OCI-LY7 (cell line): ENCODE measurements at regions not wholly inside any gene's neighbourhood (a gene's known extent, or its start where the extent isn't known, plus 50 kb on each side); places are given as distances from the start of the nearest gene placed in this dataset.
"Not testable (repeated sequence)": the region's sequence is repeated elsewhere in the genome, so short reads cannot be mapped to it uniquely, and the experiment has no call there.

ENCODE experiments used
- BruUV-seq: library from RNA; stranded (reverse); fragments of 400-500 nt; replicated peaks from 2 replicates; lab custom pipeline; 2021; lab: Mats Ljungman, UMichigan
- CTCF ChIA-PET: fragments of 300-600 bp; sonication (Branson Sonifier 250); formaldehyde crosslinking; loops from one replicate; lab custom pipeline; 2022; ENCODE audit warnings: antibody characterized with exemption; ENCODE audit not compliant: unreplicated experiment; lab: Charles Lee
- POLR2A ChIA-PET: fragments of 300-600 bp; sonication (Branson Sonifier 250); formaldehyde crosslinking; loops from one replicate; lab custom pipeline; 2022; ENCODE audit warnings: antibody characterized with exemption; lab: Charles Lee
- DNase-seq: peaks from one replicate; pipeline ENCODE4 v3.0.0-alpha.2; 2015; ENCODE audit warnings: low spot score
- H2AFZ ChIP-seq: fragments of 200-600 bp; sonication (generic), shearing (Covaris generic); 2 replicates; pipeline ENCODE4 v1.6.1; 2014; ENCODE audit warnings: mild to moderate bottlenecking, antibody characterized with exemption, low read length, moderate library complexity
- H3K27ac ChIP-seq: fragments of 200-600 bp; sonication (generic); 2 replicates; pipeline ENCODE4 v1.5.1; 2014; ENCODE audit warnings: mixed run types, low read depth, mild to moderate bottlenecking, moderate library complexity, low read length, inconsistent platforms; ENCODE audit not compliant: poor library complexity, severe bottlenecking
- H3K36me3 ChIP-seq: fragments of 200-600 bp; sonication (generic); 2 replicates; pipeline ENCODE4 v1.6.1; 2014; ENCODE audit warnings: mild to moderate bottlenecking, antibody characterized with exemption, low read length, moderate library complexity, mixed read lengths; ENCODE audit not compliant: insufficient read depth
- H3K4me1 ChIP-seq: fragments of 200-600 bp; sonication (generic); 2 replicates; pipeline ENCODE4 v1.5.1; 2014; ENCODE audit warnings: mild to moderate bottlenecking, low read length; ENCODE audit not compliant: insufficient read depth, poor library complexity, severe bottlenecking
- H3K4me2 ChIP-seq: fragments of 200-600 bp; sonication (generic); 2 replicates; pipeline ENCODE4 v1.6.1; 2014; ENCODE audit warnings: mild to moderate bottlenecking, low read length
- H3K4me3 ChIP-seq: fragments of 200-600 bp; sonication (generic); 2 replicates; pipeline ENCODE4 v1.5.1; 2014; ENCODE audit warnings: mild to moderate bottlenecking, low read depth, low read length; ENCODE audit not compliant: poor library complexity, severe bottlenecking
- H3K79me2 ChIP-seq: fragments of 200-600 bp; sonication (generic); 2 replicates; pipeline ENCODE4 v1.6.1; 2016; ENCODE audit warnings: low read depth, mild to moderate bottlenecking, low read length, moderate library complexity, mixed read lengths; ENCODE audit not compliant: insufficient read depth
- H3K9me2 ChIP-seq: fragments of 200-600 bp; sonication (generic); 2 replicates; pipeline ENCODE4 v1.6.1; 2016; ENCODE audit warnings: mild to moderate bottlenecking, low read length, mixed read lengths; ENCODE audit not compliant: insufficient read depth
- H3K9me3 ChIP-seq: fragments of 200-600 bp; sonication (generic); 2 replicates; pipeline ENCODE4 v1.6.1; 2014; ENCODE audit warnings: mild to moderate bottlenecking, mixed run types, low read length, mixed read lengths
- H4K20me1 ChIP-seq: fragments of 200-600 bp; sonication (generic); 2 replicates; pipeline ENCODE4 v1.6.1; 2014; ENCODE audit warnings: mild to moderate bottlenecking, antibody characterized with exemption, low read length, moderate library complexity, mixed read lengths; ENCODE audit not compliant: insufficient read depth
- EZH2phosphoT487 ChIP-seq: fragments of 200-600 bp; sonication (generic); IDR thresholded peaks from 2 replicates; pipeline ENCODE4 v1.6.1; 2018; ENCODE audit warnings: low read depth, borderline replicate concordance, mild to moderate bottlenecking, mixed run types, antibody characterized with exemption, low read length, moderate library complexity, mixed read lengths
- intact Hi-C: fragments of 100-400 bp; cut with micrococcal nuclease; formaldehyde crosslinking; loops from one replicate; pipeline ENCODE4 v1.10.0; 2022; ENCODE audit not compliant: unreplicated experiment
- TF ChIP-seq, protein P1 (sequence below): fragments of 200-600 bp; sonication (generic); conservative IDR thresholded peaks from 2 replicates; pipeline ENCODE4 v1.5.1; 2014; ENCODE audit warnings: mild to moderate bottlenecking, antibody characterized with exemption, low read length, moderate library complexity, mixed read lengths

- intact Hi-C loops, result no loop called here
- TF ChIP-seq EZH2phosphoT487, result no peak
- TF ChIP-seq, protein P1, sequence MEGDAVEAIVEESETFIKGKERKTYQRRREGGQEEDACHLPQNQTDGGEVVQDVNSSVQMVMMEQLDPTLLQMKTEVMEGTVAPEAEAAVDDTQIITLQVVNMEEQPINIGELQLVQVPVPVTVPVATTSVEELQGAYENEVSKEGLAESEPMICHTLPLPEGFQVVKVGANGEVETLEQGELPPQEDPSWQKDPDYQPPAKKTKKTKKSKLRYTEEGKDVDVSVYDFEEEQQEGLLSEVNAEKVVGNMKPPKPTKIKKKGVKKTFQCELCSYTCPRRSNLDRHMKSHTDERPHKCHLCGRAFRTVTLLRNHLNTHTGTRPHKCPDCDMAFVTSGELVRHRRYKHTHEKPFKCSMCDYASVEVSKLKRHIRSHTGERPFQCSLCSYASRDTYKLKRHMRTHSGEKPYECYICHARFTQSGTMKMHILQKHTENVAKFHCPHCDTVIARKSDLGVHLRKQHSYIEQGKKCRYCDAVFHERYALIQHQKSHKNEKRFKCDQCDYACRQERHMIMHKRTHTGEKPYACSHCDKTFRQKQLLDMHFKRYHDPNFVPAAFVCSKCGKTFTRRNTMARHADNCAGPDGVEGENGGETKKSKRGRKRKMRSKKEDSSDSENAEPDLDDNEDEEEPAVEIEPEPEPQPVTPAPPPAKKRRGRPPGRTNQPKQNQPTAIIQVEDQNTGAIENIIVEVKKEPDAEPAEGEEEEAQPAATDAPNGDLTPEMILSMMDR, result no peak
- no peaks in the 10 kb centered on the region for H4K20me1 ChIP-seq
- H2AFZ ChIP-seq, result no peak overlapping the region
- no peak for DNase-seq
- H3K79me2 ChIP-seq, result no peaks in the 10 kb centered on the region
- CTCF ChIA-PET, result no interaction called here
- no peaks in the 10 kb centered on the region for H3K9me2 ChIP-seq
- H3K27ac ChIP-seq, result no peak overlapping the region
- no peaks in the 10 kb centered on the region for H3K4me1 ChIP-seq
- H3K9me3 ChIP-seq, result no peaks in the 10 kb centered on the region
- no TSS peak for BruUV-seq
- H3K4me2 ChIP-seq, result no peak overlapping the region
- H3K36me3 ChIP-seq, result no peaks in the 10 kb centered on the region
- POLR2A ChIA-PET, result no interaction called here
- H3K4me3 ChIP-seq, result no peak overlapping the region
These were observed 264.7 kb upstream of the SPTLC3 start for GRCh38 chr20:12744037-12744436.

- DNase-seq, result no peak
- intact Hi-C loops, result no loop called here
- H3K27ac ChIP-seq, result no peak overlapping the region
- H3K9me2 ChIP-seq, result no peaks in the 10 kb centered on the region
- no peak overlapping the region for H3K4me2 ChIP-seq
- no peaks in the 10 kb centered on the region for H4K20me1 ChIP-seq
- POLR2A ChIA-PET, result no interaction called here
- CTCF ChIA-PET, result no interaction called here
- BruUV-seq, result no TSS peak
- H2AFZ ChIP-seq, result no peak overlapping the region
- no peaks in the 10 kb centered on the region for H3K36me3 ChIP-seq
- TF ChIP-seq, protein P1, result no peak
- TF ChIP-seq EZH2phosphoT487, result no peak
- no peak overlapping the region for H3K4me3 ChIP-seq
- no peaks in the 10 kb centered on the region for H3K4me1 ChIP-seq
- no peaks in the 10 kb centered on the region for H3K79me2 ChIP-seq
- no peaks in the 10 kb centered on the region for H3K9me3 ChIP-seq
These were observed 260.3 kb upstream of the SPTLC3 start for GRCh38 chr20:12748359-12748994.

DNA sequence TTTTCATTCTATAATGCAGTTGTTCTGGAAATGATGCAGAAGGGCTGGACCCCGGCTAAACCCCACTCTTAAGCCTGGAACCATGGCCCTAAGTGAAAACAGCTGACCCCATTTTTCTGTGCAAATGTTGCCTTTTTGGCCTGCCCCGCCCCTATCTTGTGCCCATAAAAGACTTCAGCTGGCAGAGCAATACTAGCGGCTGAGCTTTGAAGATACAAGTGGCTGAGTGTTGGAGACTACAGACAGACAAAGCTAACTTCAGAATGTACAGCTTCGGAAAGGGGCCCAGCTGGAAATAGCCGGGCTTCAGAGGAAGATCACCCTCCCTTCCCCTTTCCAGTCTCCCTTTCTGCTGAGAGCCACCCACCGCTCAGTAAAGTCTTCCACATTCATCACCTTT, 258.6 kb upstream of the SPTLC3 start:
- Histone ChIP-seq H3K79me2 (no peaks in the 10 kb centered on the region), H2AFZ (no peak overlapping the region), H3K9me2 (no peaks in the 10 kb centered on the region), H3K4me2 (no peak overlapping the region), H3K27ac (no peak overlapping the region), H3K4me1 (no peaks in the 10 kb centered on the region), H3K36me3 (no peaks in the 10 kb centered on the region), H3K9me3 (no peaks in the 10 kb centered on the region), H4K20me1 (no peaks in the 10 kb centered on the region), H3K4me3 (no peak overlapping the region)
- ChIA-PET POLR2A (no interaction called here), CTCF (no interaction called here)
- TF ChIP-seq, protein P1, result no peak
- no peak for TF ChIP-seq EZH2phosphoT487
- intact Hi-C loops, result no loop called here
- DNase-seq, result no peak
- no TSS peak for BruUV-seq

DNA sequence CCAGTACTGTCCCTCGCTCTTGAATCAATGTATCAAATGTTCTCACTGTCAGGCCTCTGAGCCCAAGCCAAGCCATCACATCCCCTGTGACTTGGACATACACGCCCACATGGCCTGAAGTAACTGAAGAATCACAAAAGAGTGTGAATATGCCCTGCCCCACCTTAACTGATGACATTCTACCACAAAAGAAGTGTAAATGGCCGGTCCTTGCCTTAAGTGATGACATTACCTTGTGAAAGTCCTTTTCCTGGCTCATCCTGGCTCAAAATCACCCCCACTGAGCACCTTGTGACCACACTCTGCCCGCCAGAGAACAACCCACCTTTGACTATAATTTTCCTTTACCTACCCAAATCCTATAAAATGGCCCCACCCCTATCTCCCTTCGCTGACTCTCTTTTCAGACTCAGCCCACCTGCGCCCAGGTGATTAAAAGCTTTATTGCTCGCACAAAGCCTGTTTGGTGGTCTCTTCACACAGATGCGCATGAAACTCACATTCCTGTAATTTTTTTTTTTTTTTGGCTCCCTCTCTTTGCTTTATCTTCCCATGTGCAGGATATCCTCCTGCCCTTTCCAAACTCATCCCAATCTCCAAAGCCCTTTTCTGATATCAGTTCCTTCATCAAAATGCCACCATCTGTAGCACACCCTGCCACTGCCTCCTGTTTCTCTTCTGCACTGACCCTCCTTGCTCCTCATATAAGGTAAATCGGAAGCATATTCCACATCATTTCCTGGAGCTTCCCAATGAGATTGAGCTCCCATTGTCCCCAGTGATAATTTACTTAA, 255.7 kb upstream of the SPTLC3 start:
- DNase-seq, H3K79me2 ChIP-seq, H3K9me3 ChIP-seq, H3K4me1 ChIP-seq, BruUV-seq, H3K27ac ChIP-seq, H2AFZ ChIP-seq, H3K9me2 ChIP-seq, H3K4me3 ChIP-seq, intact Hi-C loops, H3K36me3 ChIP-seq, CTCF ChIA-PET, H3K4me2 ChIP-seq, POLR2A ChIA-PET, H4K20me1 ChIP-seq: not testable (repeated sequence)
